ENCODE measurements at regions not wholly inside any gene's neighbourhood (a gene's known extent, or its start where the extent isn't known, plus 50 kb on each side); places are given as distances from the start of the nearest gene placed in this dataset.

DNA sequence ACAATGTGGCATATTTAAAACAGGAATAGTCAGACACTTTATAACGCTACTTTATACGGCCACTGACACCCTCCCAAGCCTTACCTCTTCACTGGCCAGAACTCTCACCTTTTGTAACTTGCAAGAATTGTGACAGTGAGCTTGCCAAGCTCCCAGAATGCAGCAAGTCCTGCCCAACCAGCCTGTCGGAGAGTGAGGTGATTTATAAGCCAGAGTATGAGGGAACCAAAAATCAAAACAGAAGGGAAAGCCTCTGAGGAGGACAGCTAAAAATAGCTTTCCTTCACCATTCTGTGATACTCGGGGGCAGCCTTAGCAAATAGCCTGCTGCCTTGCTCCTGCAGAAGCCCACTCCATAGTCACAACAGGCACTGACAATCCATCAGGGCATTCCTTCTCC is 229.7 kb downstream of the FAM76B start:
- CTCF ChIA-PET = no interaction called here
- DNase-seq (ENCODE audit: low read depth, low spot score) (no peak), FAIRE-seq (no peak)
- Histone ChIP-seq H3K4me1 (ENCODE audit: control insufficient read depth, extremely low read depth, insufficient read depth, low read length) (no peaks in the 10 kb centered on the region), H3K9me1 (replicated peaks; ENCODE audit: control insufficient read depth, extremely low read depth, insufficient read depth, low read length) (no peaks in the 10 kb centered on the region), H3K79me2 (ENCODE audit: control insufficient read depth, insufficient read depth, low read length) (no peaks in the 10 kb centered on the region), H4K20me1 (replicated peaks; ENCODE audit: control insufficient read depth, extremely low read depth, insufficient read depth, low read length) (no peaks in the 10 kb centered on the region), H3K9ac (replicated peaks; ENCODE audit: extremely low read depth, insufficient read depth, low read length) (no peak overlapping the region), H3K27me3 (ENCODE audit: control insufficient read depth in 2 of 2, insufficient read depth in 2 of 2, low read length in 2 of 2) (peaks cover 0 to 2% of the 10 kb centered on the region in 2 experiments), H3K4me3 (replicated peaks in 1 of 3; ENCODE audit: insufficient read depth in 1 of 3, low read depth in 1 of 3, low read length in 3 of 3) (no peak overlapping the region), H3K4me2 (ENCODE audit: insufficient read depth, low read length) (no peak overlapping the region), H2AFZ (ENCODE audit: low read depth, low read length) (no peak overlapping the region), H3K9me3 (replicated peaks; ENCODE audit: control insufficient read depth, insufficient read depth, low read length) (no peaks in the 10 kb centered on the region), H3K27ac (ENCODE audit: insufficient read depth, low read depth, low read length) (no peak overlapping the region), H3K36me3 (ENCODE audit: control insufficient read depth in 2 of 2, extremely low read depth in 1 of 2, insufficient read depth in 2 of 2, low read length in 2 of 2) (no peaks in the 10 kb centered on the region)
- dilution Hi-C loops (cut with MboI; ENCODE audit: extremely low pct_ligation_motif_present, low sequenced_read_pairs) (no loop called here), intact Hi-C loops (cut with micrococcal nuclease) (no loop called here)
- no TSS peak for BruUV-seq (replicated peaks)
- POLR2A ChIA-PET = no interaction called here
- TF ChIP-seq EZH2 (IDR thresholded peaks at IDR 0.05; ENCODE audit: borderline replicate concordance, low read depth, low read length, severe bottlenecking) (no peak), GATA2 (IDR thresholded peaks at IDR 0.05; ENCODE audit: insufficient read depth, insufficient read length, low read depth, low read length) (no peak), POLR2A (IDR thresholded peaks at IDR 0.05; ENCODE audit: low read depth, low read length) (no peak), JUN (IDR thresholded peaks at IDR 0.05; ENCODE audit: borderline replicate concordance, insufficient read depth, insufficient read length, low read depth) (no peak), FOS (IDR thresholded peaks at IDR 0.05; ENCODE audit: borderline replicate concordance, insufficient read depth, low read length) (no peak), MYC (IDR thresholded peaks at IDR 0.05; ENCODE audit: low read depth, low read length) (no peak), MAX (IDR thresholded peaks at IDR 0.05; ENCODE audit: insufficient read depth, insufficient read length) (no peak)

DNA sequence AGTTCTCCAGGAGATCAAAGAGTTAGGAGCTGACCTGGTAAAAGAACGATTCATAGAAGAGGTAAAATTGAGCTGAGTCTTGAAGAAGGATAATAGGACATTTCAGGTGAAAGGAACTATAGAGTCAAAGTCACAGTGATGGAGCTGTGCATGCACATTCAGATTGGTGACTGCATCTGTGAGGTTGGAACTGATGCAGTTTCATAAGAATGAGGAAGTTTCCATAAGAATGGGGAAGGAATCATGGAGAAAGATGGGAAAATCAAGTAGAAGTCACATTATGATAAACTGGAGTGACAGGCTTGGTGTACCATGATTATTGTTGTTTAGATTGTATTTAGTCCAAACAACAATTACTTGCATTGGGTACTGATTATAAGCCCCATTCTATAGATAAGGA is 232.2 kb downstream of the FAM76B start:
- H3K9me1 ChIP-seq (replicated peaks; ENCODE audit: control insufficient read depth, extremely low read depth, insufficient read depth, low read length) = no peaks in the 10 kb centered on the region
- H3K27ac ChIP-seq (ENCODE audit: insufficient read depth, low read depth, low read length) = no peak overlapping the region
- H3K4me1 ChIP-seq (ENCODE audit: control insufficient read depth, extremely low read depth, insufficient read depth, low read length) = no peaks in the 10 kb centered on the region
- H2AFZ ChIP-seq (ENCODE audit: low read depth, low read length) = no peak overlapping the region
- H3K27me3 ChIP-seq (ENCODE audit: control insufficient read depth in 2 of 2, insufficient read depth in 2 of 2, low read length in 2 of 2) = peaks cover 0 to 2% of the 10 kb centered on the region in 2 experiments
- no peak overlapping the region for H3K4me3 ChIP-seq (replicated peaks in 1 of 3; ENCODE audit: insufficient read depth in 1 of 3, low read depth in 1 of 3, low read length in 3 of 3)
- H3K36me3 ChIP-seq (ENCODE audit: control insufficient read depth in 2 of 2, extremely low read depth in 1 of 2, insufficient read depth in 2 of 2, low read length in 2 of 2) = no peaks in the 10 kb centered on the region
- no peaks in the 10 kb centered on the region for H4K20me1 ChIP-seq (replicated peaks; ENCODE audit: control insufficient read depth, extremely low read depth, insufficient read depth, low read length)
- DNase-seq (ENCODE audit: low read depth, low spot score) = no peak
- TF ChIP-seq MAX (IDR thresholded peaks at IDR 0.05; ENCODE audit: insufficient read depth, insufficient read length) (no peak), CTCF (IDR thresholded peaks at IDR 0.05; ENCODE audit: extremely low read depth in 1 of 2, insufficient read depth in 1 of 2, low read depth in 1 of 2, low read length in 2 of 2) (no peak), GATA2 (IDR thresholded peaks at IDR 0.05; ENCODE audit: insufficient read depth, insufficient read length, low read depth, low read length) (no peak), EZH2 (IDR thresholded peaks at IDR 0.05; ENCODE audit: borderline replicate concordance, low read depth, low read length, severe bottlenecking) (no peak), JUN (IDR thresholded peaks at IDR 0.05; ENCODE audit: borderline replicate concordance, insufficient read depth, insufficient read length, low read depth) (no peak), POLR2AphosphoS5 (IDR thresholded peaks at IDR 0.05; ENCODE audit: insufficient read depth, low read depth, low read length) (no peak), FOS (IDR thresholded peaks at IDR 0.05; ENCODE audit: borderline replicate concordance, insufficient read depth, low read length) (no peak), POLR2A (IDR thresholded peaks at IDR 0.05; ENCODE audit: low read depth, low read length) (no peak), MYC (IDR thresholded peaks at IDR 0.05; ENCODE audit: low read depth, low read length) (no peak)
- H3K9ac ChIP-seq (replicated peaks; ENCODE audit: extremely low read depth, insufficient read depth, low read length) = no peak overlapping the region
- no peak for FAIRE-seq
- intact Hi-C loops (cut with micrococcal nuclease) = no loop called here
- H3K79me2 ChIP-seq (ENCODE audit: control insufficient read depth, insufficient read depth, low read length) = no peaks in the 10 kb centered on the region
- CTCF ChIA-PET = no interaction called here
- dilution Hi-C loops (cut with MboI; ENCODE audit: extremely low pct_ligation_motif_present, low sequenced_read_pairs) = no loop called here
- BruUV-seq (replicated peaks) = no TSS peak
- no peaks in the 10 kb centered on the region for H3K9me3 ChIP-seq (replicated peaks; ENCODE audit: control insufficient read depth, insufficient read depth, low read length)
- POLR2A ChIA-PET = no interaction called here
- H3K4me2 ChIP-seq (ENCODE audit: insufficient read depth, low read length) = no peak overlapping the region

Data from endothelial cell of umbilical vein (primary cell).